ENCODE measurements at regions not wholly inside any gene's neighbourhood (a gene's known extent, or its start where the extent isn't known, plus 50 kb on each side); places are given as distances from the start of the nearest gene placed in this dataset.
"Not testable (repeated sequence)": the region's sequence is repeated elsewhere in the genome, so short reads cannot be mapped to it uniquely, and the experiment has no call there.

GRCh38 chr4:12005471-12005870, 576.8 kb upstream of the HS3ST1 start:
- no peak for DNase-seq

GRCh38 chr4:11996581-11996980, 567.9 kb upstream of the HS3ST1 start:
- DNase-seq = not testable (repeated sequence)

- DNase-seq = no peak
These were observed 548.1 kb upstream of the HS3ST1 start for GRCh38 chr4:11976726-11977263.

GRCh38 chr4:11973270-11973669, 544.6 kb upstream of the HS3ST1 start:
- DNase-seq = no peak

- DNase-seq = no peak
These were observed 542.1 kb upstream of the HS3ST1 start for GRCh38 chr4:11970754-11971153.

DNA sequence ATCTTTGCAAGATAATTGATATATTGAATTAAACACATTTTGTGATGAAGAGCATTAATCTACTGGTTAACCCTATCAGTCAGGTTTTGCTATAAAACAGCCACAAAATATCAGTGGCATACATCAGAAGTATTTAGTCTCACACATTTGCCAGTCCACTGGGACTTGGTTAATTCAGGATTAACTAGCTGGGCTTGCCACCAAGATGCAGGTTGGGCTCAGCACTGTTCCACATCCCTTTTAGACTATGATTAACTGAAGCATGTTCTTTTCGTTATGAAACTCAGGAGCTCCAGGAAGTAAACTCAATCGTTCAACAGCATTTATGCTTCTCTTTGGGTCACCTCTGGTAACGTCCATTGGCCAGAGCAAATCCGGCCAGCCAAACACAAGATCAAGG, 538.1 kb upstream of the HS3ST1 start:
- DNase-seq = no peak

GRCh38 chr4:11954093-11954492, 525.4 kb upstream of the HS3ST1 start:
- DNase-seq = no peak

- no peak for DNase-seq
These were observed 520.7 kb upstream of the HS3ST1 start for GRCh38 chr4:11949355-11949754.

- DNase-seq = not testable (repeated sequence)
These were observed 518.9 kb upstream of the HS3ST1 start for GRCh38 chr4:11947629-11948028.

DNA sequence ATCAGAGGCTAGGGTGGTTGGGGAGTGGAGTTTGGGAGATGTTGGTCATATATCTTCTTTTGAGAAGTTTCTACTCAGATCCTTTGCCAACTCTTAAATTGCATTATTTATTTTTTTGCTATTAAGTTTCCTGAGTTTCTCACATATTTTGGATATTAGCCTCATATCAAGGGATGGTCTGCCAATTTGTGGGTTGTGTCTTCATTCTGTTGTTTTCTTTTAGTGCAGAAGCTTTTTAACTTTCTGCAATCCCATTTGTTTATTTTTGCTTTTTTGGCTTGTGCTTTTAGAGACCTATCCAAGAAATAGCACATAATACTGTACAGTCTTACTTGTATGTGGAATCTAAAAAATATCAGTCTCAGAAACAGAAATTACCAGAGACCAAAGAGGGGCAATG, 509.2 kb upstream of the HS3ST1 start:
- no peak for DNase-seq

GRCh38 chr4:11931266-11931820, 502.6 kb upstream of the HS3ST1 start:
- DNase-seq = no peak

- DNase-seq = no peak
These were observed 500.4 kb upstream of the HS3ST1 start for GRCh38 chr4:11929080-11929479.

GRCh38 chr4:11919316-11919715, 490.6 kb upstream of the HS3ST1 start:
- no peak for DNase-seq

DNA sequence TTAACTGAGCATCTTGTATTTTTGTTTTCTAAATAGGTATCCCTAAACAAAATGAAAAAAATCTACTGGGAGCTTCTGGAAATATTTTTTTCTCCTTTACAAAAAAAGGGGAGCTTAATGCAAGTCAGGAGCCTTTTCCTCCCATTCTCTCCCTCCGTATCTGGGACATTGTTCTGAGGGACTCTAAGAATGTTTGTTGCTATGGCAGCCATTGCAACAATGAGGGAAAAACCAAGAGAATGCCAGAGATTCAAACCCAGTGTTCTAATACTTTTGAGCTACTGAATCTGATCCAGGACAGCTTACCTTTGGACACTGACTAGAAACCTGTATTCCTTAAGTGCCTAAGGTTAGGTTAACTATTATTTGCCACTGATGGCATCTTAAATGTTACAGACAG, 485.7 kb upstream of the HS3ST1 start:
- no peak for DNase-seq

- DNase-seq = no peak
These were observed 484.2 kb upstream of the HS3ST1 start for GRCh38 chr4:11912886-11913285.

DNA sequence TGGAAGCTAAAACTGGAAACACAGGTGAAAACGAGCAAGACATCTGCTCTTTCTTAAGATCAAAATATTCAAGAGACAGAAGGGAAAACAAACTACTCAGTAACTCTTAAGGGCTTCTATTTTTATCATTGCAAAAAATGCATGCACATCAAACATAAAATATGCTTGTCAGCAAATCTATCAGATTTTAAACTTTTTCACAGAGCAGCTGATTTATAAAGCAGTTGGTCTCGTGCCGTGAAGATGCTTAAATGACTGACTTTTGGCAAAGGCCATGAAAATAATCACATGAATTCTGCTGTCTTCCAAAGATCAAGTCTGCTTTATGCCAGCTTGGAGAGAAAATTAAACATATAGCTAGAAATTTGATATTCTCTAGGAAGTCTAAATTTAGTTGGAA, 482.1 kb upstream of the HS3ST1 start:
- DNase-seq = no peak

- no peak for DNase-seq
These were observed 480.0 kb upstream of the HS3ST1 start for GRCh38 chr4:11908712-11909111.

DNA sequence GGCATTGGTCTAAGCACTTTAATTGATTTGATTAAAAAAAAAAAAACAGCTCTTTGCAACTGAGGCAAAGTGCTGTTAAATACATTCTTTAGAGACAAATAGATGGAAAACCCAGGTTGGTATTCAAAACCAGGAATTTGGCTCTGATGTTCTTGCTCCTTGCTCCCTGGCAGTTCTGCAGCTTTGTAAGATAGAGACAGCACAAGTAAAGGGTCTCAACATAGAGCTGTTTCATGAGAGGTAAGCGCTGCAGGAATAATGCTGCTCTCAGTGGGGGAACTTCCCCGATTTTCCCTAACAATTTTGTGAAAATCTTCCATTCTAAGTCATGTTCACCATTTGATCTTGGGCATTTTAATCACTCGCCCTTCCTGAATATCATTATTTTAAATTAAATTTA, 479.5 kb upstream of the HS3ST1 start:
- no peak for DNase-seq

GRCh38 chr4:11904846-11905739, 476.4 kb upstream of the HS3ST1 start:
- no peak for DNase-seq

- no peak for DNase-seq
These were observed 475.4 kb upstream of the HS3ST1 start for GRCh38 chr4:11904117-11904535.

GRCh38 chr4:11901089-11901488, 472.4 kb upstream of the HS3ST1 start:
- no peak for DNase-seq

DNA sequence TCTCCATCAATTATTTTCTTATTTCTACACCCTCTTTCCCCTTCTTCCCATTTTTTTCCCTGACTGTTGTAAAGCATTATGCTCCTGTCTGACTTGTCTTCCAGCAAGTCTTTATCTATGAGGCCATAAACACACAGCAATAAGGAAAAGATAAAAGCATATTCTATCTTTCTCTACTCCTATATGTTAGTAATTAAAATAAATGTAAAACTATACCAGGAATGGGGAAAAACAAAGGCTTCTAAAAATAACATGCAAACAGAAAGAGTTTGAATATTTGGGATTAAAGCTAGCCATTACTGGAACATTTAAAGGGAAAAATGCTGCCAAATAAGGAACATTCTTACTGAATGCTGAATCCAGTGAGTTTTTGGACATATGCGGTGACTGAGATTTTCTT, 471.7 kb upstream of the HS3ST1 start:
- DNase-seq = no peak

DNA sequence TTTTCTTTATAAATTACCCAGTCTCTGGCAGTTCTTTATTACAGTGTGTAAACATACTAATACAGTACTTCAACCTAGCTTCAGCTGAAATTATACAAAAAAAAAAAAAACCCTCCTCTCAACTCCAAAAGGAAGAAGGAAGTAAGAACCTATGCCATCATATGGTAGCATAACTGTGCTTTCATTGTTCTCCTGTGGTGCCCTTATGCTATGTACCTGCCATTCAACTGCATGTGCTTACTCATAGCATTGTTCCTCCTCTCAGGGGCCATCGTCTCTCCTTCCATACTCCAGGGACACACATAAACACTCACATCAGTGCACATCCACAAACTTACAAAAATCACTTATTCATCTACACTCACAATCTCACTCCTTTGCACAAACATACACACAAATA, 470.1 kb upstream of the HS3ST1 start:
- no peak for DNase-seq

DNA sequence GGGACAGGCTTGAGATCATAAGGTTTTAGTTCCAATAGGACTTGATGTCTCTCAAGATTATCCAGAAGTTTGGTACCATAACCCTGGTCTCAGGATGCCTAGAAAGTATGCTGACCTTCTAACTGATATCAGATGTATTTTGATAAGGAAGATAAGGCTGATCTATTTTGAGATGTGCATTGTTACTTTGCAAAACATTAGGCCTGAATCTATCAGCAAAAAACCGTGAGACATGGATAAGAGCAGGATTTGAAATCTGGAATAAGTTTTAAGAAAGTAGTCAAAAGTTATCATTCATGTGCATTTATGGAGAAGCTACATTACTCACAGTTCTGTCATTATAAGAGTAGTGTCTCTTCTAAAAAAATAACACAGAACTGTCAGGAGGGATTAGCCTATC, 467.1 kb upstream of the HS3ST1 start:
- no peak for DNase-seq
